Medulla oblongata (tissue), 1 donor: ENCODE measurements at regions not wholly inside any gene's neighbourhood (a gene's known extent, or its start where the extent isn't known, plus 50 kb on each side); places are given as distances from the start of the nearest gene placed in this dataset.

Experiments used
- DNase-seq: peaks from one replicate; pipeline ENCODE4 v3.0.0-alpha.2; 2015; ENCODE audit errors: extremely low spot score

- DNase-seq, result no peak
These were observed 119.4 kb downstream of the FAT4 start for GRCh38 chr4:125434136-125434535.

GRCh38 chr4:125440814-125441213, 126.1 kb downstream of the FAT4 start:
- no peak for DNase-seq

- no peak for DNase-seq
These were observed 129.4 kb downstream of the FAT4 start for GRCh38 chr4:125444166-125444565.

DNA sequence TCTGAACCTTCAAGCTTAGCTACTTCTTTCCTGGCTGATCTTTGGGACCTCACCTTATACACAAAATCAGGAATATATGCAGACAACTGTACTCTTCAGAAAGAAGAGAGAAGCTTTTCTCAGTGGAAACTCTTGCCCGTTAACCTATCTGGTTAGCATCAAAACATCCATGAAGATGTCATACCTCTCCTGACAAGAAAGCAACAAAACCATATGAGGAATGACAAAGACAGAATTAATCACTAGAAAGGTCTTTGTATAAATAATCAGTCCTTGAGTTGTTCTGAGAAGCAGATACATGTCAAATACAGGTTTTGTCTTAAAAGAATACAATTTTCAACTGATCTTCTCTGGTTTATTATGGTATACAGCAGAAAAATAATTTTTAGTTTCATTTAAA, 130.8 kb downstream of the FAT4 start:
- no peak for DNase-seq

DNA sequence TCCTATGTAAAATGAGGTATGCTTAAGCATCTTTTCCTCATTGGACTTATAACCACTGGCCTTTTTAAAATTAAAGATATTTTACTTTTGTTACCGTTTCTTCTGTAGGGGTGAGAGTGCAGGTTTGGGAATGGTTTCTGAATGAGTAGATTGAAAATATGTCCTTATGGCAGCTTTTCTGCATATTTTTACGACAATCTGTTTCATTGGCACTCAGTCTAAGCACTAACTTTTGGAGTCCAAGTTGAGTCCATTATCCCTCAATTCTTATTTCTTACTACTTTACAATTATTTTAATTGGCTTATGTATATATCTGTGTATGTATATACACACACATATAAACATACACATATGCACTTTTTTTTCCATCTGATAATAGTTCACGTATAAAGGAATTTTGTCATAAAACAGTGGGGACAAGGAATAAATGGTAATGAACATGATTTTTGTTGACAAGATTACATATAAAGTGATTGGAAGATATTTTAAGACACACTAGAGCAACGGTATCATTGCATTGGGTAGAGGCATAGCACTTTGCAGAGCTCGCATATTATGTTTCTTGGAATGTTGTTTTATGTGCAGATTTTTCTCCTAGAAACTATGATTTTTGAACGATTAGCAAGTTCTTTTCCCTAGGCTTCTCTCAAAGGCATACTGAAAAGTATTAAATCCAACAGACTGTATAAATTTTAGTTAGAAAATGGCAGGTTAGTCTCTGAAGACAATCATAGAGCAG, 133.0 kb downstream of the FAT4 start:
- no peak for DNase-seq

GRCh38 chr4:125456075-125456474, 141.3 kb downstream of the FAT4 start:
- no peak for DNase-seq

GRCh38 chr4:125459531-125459930, 144.8 kb downstream of the FAT4 start:
- no peak for DNase-seq

DNA sequence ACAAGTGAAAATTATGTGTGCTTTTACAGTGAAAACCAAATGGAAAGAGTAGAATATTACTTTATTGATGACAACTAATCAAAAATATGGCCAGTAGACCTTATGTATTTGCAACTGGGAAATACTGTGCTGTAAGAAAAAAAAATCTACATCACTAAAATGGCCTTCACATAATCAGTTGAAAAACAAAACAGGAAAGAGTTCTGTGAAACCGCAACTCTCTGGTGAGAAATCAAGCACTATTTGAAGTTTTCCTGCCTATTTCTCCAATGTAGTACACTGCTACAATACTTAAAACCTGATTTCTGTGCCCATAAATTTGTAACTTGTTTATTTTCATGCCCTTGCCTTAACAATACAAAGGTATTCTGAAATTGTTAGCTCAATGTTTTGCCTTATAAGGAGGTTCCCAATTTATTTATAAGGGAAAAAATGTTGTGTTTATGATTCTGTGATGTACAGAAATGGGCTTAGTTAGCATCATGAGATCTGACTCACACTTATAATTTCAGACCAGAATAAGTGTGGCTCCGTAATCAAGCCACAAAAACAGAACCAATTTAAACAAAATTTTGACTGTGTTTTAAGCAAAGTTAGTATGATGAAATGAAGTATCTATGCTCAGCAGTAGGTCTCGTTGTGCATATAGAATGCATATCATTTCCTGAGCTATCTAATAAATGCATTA, 147.1 kb downstream of the FAT4 start:
- no peak for DNase-seq

DNA sequence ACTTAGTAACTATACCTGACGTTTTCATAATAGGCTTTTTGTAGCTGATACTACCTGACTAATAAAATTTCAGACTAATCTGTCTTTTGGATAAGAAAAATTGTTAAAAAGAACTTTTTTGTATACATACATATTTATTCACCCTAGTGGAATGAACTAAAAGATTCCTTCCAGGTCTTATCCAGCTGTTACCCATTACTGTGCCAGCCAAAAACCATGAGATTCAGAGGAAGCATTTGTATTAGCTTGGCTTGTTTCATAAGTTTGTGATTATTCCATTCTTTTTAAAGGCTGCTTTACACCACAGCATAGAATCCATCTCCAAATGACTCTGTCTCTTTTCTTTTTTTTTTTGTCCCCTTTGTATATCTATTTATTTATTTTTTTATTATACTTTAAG, 149.4 kb downstream of the FAT4 start:
- no peak for DNase-seq

DNA sequence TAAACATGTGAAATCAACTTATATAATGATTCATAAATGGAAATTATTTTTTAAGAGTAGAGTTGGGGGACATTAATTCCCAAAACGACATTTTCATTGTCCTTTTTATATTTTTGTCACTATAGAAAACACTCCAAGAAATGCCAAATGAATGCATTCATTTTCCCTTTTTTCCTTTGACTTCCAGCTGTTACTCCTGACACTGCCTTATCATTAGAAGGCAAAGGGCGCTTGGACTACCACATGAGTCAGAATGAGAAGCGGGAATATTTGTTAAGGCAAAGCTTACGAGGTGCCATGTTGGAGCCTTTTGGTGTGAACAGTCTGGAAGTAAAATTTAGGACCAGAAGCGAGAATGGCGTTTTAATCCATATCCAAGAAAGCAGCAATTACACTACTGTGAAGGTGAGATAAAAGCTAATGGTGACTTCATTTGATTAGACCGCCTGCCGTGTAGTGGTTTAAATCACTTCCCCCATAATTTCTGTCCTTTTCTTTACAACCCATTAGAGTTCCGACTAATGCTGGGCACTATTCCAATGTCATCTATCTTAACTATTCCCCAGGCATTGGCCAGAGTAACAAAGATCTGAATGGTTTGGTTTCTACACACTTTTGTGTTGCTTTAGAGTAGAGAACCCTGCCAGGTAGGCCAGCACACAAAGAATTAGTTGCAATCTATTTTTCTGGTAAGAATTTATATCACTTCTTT, 166.7 kb downstream of the FAT4 start:
- peak; percentile 18 for DNase-seq

DNA sequence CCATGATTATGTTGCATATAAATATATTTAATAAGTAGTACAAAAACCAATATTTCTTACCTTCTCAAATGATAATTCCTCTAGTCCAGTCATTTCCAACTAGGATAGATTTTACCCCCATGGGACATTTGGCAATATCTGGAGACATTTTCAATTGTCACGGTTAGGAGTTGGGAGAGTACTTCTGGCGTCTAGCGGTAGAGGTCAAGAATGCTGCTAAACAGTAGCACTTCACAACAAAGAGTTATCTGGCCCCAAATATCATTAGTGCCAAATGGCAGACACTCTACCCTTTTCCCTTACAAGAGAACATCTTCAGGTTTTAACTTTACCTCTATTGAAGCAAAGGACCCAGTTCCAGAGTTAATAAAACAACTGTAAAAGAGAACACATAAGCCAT, 168.1 kb downstream of the FAT4 start:
- DNase-seq, result no peak

DNA sequence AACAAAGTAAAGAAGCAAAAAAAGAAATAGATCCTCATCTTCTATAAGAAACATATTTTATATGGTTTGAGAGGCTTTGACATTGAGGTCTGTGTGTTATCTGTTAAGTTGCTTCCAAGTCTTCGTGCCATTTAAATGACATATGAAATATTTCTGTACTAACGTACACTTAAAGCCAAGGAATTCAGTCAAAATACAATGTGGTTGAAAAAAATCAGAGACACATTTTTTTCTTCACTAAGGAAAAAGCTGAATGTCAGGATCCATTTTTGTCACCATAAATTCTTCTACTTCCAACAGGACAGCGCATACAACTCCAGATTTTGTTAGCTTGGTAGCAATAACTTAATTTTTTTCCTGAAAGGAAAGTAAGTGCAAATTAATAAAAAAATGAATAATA, 168.5 kb downstream of the FAT4 start:
- no peak for DNase-seq

GRCh38 chr4:125484912-125485311, 170.2 kb downstream of the FAT4 start:
- DNase-seq, result no peak

GRCh38 chr4:125486351-125486750, 171.6 kb downstream of the FAT4 start:
- no peak for DNase-seq

DNA sequence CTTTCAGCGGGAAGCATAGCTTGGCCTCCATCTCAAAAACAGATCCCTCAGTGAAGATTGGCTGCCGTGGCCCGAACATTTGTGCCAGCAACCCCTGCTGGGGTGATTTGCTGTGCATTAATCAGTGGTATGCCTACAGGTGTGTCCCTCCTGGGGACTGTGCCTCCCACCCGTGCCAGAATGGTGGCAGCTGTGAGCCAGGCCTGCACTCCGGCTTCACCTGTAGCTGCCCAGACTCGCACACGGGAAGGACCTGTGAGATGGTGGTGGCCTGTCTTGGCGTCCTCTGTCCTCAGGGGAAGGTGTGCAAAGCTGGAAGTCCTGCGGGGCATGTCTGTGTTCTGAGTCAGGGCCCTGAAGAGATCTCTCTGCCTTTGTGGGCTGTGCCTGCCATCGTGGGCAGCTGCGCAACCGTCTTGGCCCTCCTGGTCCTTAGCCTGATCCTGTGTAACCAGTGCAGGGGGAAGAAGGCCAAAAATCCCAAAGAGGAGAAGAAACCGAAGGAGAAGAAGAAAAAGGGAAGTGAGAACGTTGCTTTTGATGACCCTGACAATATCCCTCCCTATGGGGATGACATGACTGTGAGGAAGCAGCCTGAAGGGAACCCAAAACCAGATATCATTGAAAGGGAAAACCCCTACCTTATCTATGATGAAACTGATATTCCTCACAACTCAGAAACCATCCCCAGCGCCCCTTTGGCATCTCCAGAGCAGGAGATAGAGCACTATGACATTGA, 175.4 kb downstream of the FAT4 start:
- no peak for DNase-seq

DNA sequence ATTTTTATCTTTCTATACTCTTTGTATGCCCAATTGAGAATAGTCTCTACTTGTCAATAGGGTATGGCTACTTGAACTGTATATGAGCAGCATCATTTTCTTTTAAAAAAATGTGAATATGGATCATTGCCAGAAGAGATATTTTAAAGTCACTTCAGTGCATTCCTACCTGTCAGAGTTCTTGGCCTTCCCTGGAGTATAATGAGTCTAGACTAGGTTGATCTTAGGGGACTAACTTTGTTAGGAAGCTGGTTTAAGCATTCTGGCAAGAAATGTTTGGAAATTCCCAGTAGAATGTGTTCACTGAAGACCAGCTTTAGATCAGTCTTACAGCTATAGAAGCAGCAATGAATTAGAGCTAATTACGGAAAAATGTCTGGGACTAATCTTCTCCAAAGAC, 178.2 kb downstream of the FAT4 start:
- DNase-seq, result no peak

GRCh38 chr4:125497861-125498260, 183.1 kb downstream of the FAT4 start:
- no peak for DNase-seq

- no peak for DNase-seq
These were observed 184.2 kb downstream of the FAT4 start for GRCh38 chr4:125498981-125499380.

- no peak for DNase-seq
These were observed 186.3 kb downstream of the FAT4 start for GRCh38 chr4:125501090-125501489.

DNA sequence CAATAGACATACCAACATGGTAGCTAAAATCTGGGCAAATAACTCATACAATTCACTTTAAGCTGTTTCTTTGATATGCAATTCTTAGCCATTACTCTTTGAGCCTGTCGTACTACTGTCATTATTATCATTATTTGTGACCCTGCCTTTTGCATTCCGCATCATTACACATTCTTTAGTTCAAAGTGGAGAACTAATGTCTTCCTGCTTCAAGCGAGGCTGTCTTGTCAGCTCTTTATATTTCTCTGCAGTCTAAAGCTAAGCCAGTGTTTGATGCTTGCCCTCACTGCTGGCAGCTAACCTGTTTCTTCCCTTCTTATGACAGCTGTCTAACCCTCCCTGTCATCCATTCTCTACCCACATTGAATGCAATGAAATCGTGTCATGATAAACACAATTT, 186.8 kb downstream of the FAT4 start:
- no peak for DNase-seq

GRCh38 chr4:125505621-125506020, 190.9 kb downstream of the FAT4 start:
- no peak for DNase-seq

DNA sequence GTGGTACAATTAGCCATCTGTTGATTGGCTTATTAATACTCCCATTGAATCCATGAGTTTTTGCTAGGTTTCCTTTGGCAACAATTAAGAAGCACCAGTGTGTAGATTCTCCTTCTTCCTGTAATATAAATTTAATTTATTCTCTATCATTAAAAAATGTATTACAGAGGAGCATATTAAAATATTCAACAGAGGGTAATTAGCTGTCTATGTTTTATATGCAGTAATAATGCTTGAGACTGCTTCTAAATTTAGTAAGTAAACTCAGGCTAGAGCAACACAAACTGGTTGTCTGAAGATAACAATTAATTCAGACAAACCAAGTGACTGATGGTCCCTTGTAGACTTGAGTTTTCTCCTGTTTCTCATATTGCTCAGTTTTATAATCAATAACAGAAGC, 192.4 kb downstream of the FAT4 start:
- DNase-seq, result no peak
